IPS DF 4.7 (cell line): ENCODE measurements at regions not wholly inside any gene's neighbourhood (a gene's known extent, or its start where the extent isn't known, plus 50 kb on each side); places are given as distances from the start of the nearest gene placed in this dataset.
A peak's percentile ranks its signal among the peaks of the same experiment; 100 is the strongest.

ENCODE experiments used
- DNase-seq: peaks from one replicate; pipeline ENCODE4 v3.0.0-alpha.2; 2013; ENCODE audit warnings: low spot score; ENCODE audit errors: extremely low read depth

GRCh38 chr4:45985038-45985437 lies 138.8 kb downstream of the GABRG1 start:
- DNase-seq: peak; percentile 11

- DNase-seq: no peak
Observed at GRCh38 chr4:45971108-45971507, 152.7 kb downstream of the GABRG1 start.

GRCh38 chr4:45957353-45957752 lies 166.5 kb downstream of the GABRG1 start:
- no peak for DNase-seq

GRCh38 chr4:45954276-45954675 lies 169.6 kb downstream of the GABRG1 start:
- DNase-seq: no peak

- no peak for DNase-seq
Observed at GRCh38 chr4:45951153-45951552, 172.7 kb downstream of the GABRG1 start.

GRCh38 chr4:45946699-45947098 lies 177.2 kb downstream of the GABRG1 start:
- no peak for DNase-seq

GRCh38 chr4:45944000-45944399 lies 179.9 kb downstream of the GABRG1 start:
- DNase-seq: no peak

GRCh38 chr4:45939056-45939455 lies 184.8 kb downstream of the GABRG1 start:
- DNase-seq: no peak

- DNase-seq: no peak
Observed at GRCh38 chr4:45931154-45931553, 192.7 kb downstream of the GABRG1 start.

GRCh38 chr4:45927641-45928040 lies 196.2 kb downstream of the GABRG1 start:
- DNase-seq: no peak

- DNase-seq: no peak
Observed at GRCh38 chr4:45925809-45926208, 198.0 kb downstream of the GABRG1 start.

GRCh38 chr4:45920861-45921260 lies 203.0 kb downstream of the GABRG1 start:
- no peak for DNase-seq

GRCh38 chr4:45910511-45910910 lies 213.3 kb downstream of the GABRG1 start:
- DNase-seq: no peak

- DNase-seq: no peak
Observed at GRCh38 chr4:45897946-45898585, 225.8 kb downstream of the GABRG1 start.

GRCh38 chr4:45883421-45883820 lies 240.4 kb downstream of the GABRG1 start:
- no peak for DNase-seq

- DNase-seq: no peak
Observed at GRCh38 chr4:45876235-45876890, 247.5 kb downstream of the GABRG1 start.

- DNase-seq: no peak
Observed at GRCh38 chr4:45869184-45869583, 254.7 kb downstream of the GABRG1 start.

- no peak for DNase-seq
Observed at GRCh38 chr4:45865781-45866180, 258.1 kb downstream of the GABRG1 start.

GRCh38 chr4:45855857-45856256 lies 268.0 kb downstream of the GABRG1 start:
- DNase-seq: no peak

- no peak for DNase-seq
Observed at GRCh38 chr4:45846016-45846415, 277.8 kb downstream of the GABRG1 start.

GRCh38 chr4:45841791-45842190 lies 282.1 kb downstream of the GABRG1 start:
- no peak for DNase-seq

- DNase-seq: no peak
Observed at GRCh38 chr4:45831692-45832091, 292.2 kb downstream of the GABRG1 start.

GRCh38 chr4:45803994-45804393 lies 319.9 kb downstream of the GABRG1 start:
- DNase-seq: no peak
